ENCODE measurements at regions not wholly inside any gene's neighbourhood (a gene's known extent, or its start where the extent isn't known, plus 50 kb on each side); places are given as distances from the start of the nearest gene placed in this dataset.

- no peak for DNase-seq
Observed at GRCh38 chr1:213651077-213651476, 336.7 kb upstream of the PROX1 start.

- no peak for DNase-seq
Observed at GRCh38 chr1:213652109-213652508, 335.7 kb upstream of the PROX1 start.

- no peak for DNase-seq
Observed at GRCh38 chr1:213656039-213656438, 331.7 kb upstream of the PROX1 start.

- no peak for DNase-seq
Observed at GRCh38 chr1:213656503-213656902, 331.3 kb upstream of the PROX1 start.

GRCh38 chr1:213657013-213657412, 330.8 kb upstream of the PROX1 start:
- no peak for DNase-seq

- DNase-seq = no peak
Observed at GRCh38 chr1:213657879-213658278, 329.9 kb upstream of the PROX1 start.

- no peak for DNase-seq
Observed at GRCh38 chr1:213658457-213658856, 329.3 kb upstream of the PROX1 start.

GRCh38 chr1:213659580-213660547, 327.9 kb upstream of the PROX1 start:
- DNase-seq = no peak

- no peak for DNase-seq
Observed at GRCh38 chr1:213661302-213661701, 326.5 kb upstream of the PROX1 start.

- no peak for DNase-seq
Observed at GRCh38 chr1:213666113-213666512, 321.7 kb upstream of the PROX1 start.

- no peak for DNase-seq
Observed at GRCh38 chr1:213666922-213667321, 320.9 kb upstream of the PROX1 start.

- no peak for DNase-seq
Observed at GRCh38 chr1:213669512-213669911, 318.3 kb upstream of the PROX1 start.

GRCh38 chr1:213669964-213670691, 317.6 kb upstream of the PROX1 start:
- DNase-seq = no peak

GRCh38 chr1:213670692-213671023, 317.1 kb upstream of the PROX1 start:
- no peak for DNase-seq

- no peak for DNase-seq
Observed at GRCh38 chr1:213675043-213675442, 312.7 kb upstream of the PROX1 start.

- no peak for DNase-seq
Observed at GRCh38 chr1:213676736-213677135, 311.0 kb upstream of the PROX1 start.

GRCh38 chr1:213678348-213678747, 309.4 kb upstream of the PROX1 start:
- DNase-seq = no peak

GRCh38 chr1:213678753-213679152, 309.0 kb upstream of the PROX1 start:
- DNase-seq = no peak

GRCh38 chr1:213679153-213679552, 308.6 kb upstream of the PROX1 start:
- DNase-seq = no peak

- DNase-seq = no peak
Observed at GRCh38 chr1:213680677-213681325, 307.0 kb upstream of the PROX1 start.

GRCh38 chr1:213681788-213682340, 305.9 kb upstream of the PROX1 start:
- no peak for DNase-seq

- no peak for DNase-seq
Observed at GRCh38 chr1:213683529-213683928, 304.2 kb upstream of the PROX1 start.

- no peak for DNase-seq
Observed at GRCh38 chr1:213684454-213684853, 303.3 kb upstream of the PROX1 start.
